ENCODE measurements at regions not wholly inside any gene's neighbourhood (a gene's known extent, or its start where the extent isn't known, plus 50 kb on each side); places are given as distances from the start of the nearest gene placed in this dataset.

- TF ChIP-seq CTCF (IDR thresholded peaks at IDR 0.05; ENCODE audit: low read depth, low read length) (no peak), POLR2A (IDR thresholded peaks at IDR 0.05; ENCODE audit: extremely low read depth, insufficient read length) (no peak), MYC (IDR thresholded peaks at IDR 0.05; ENCODE audit: low read depth, low read length) (no peak), MAX (IDR thresholded peaks at IDR 0.05; ENCODE audit: low read depth, low read length) (no peak)
These were observed 564.5 kb upstream of the IGFBP3 start for GRCh38 chr7:46485481-46486065.
